ENCODE measurements at regions not wholly inside any gene's neighbourhood (a gene's known extent, or its start where the extent isn't known, plus 50 kb on each side); places are given as distances from the start of the nearest gene placed in this dataset.

GRCh38 chr14:78091361-78091760 lies 78.8 kb upstream of the NRXN3 start:
- Histone ChIP-seq H3K4me2 (ENCODE audit: unreplicated experiment) (no peak overlapping the region), H3K27me3 (replicated peaks; ENCODE audit: insufficient read depth) (no peaks in the 10 kb centered on the region), H2AFZ (no peak overlapping the region), H3K4me3 (no peak overlapping the region), H3F3A (ENCODE audit: insufficient read depth) (no peaks in the 10 kb centered on the region), H3K9ac (no peak overlapping the region), H3K4me1 (ENCODE audit: insufficient read depth) (no peaks in the 10 kb centered on the region), H4K20me1 (ENCODE audit: insufficient read depth) (no peaks in the 10 kb centered on the region), H3K9me2 (ENCODE audit: insufficient read depth) (no peaks in the 10 kb centered on the region), H3K36me3 (ENCODE audit: low read depth) (no peaks in the 10 kb centered on the region), H3K9me3 (ENCODE audit: low read depth) (no peaks in the 10 kb centered on the region), H3K79me2 (ENCODE audit: insufficient read depth) (no peaks in the 10 kb centered on the region), H3K27ac (no peak overlapping the region)
- WGBS, 2 experiments (ENCODE audit: low coverage in 1 of 2, low lambda C conversion rate in 2 of 2, missing lambda C conversion rate in 2 of 2), result 6 to 13% methylated on average over 5 of the region's 5 CpGs
- TF ChIP-seq EZH2phosphoT487 (IDR thresholded peaks at IDR 0.05; ENCODE audit: insufficient read depth, low read depth), result no peak
- no peak for TF ChIP-seq EZH2 (IDR thresholded peaks at IDR 0.05; ENCODE audit: insufficient read depth, poor library complexity, severe bottlenecking)
- DNase-seq, result no peak
- in situ Hi-C loops (cut with MboI), result no loop called here

GRCh38 chr14:78092040-78092439 lies 78.1 kb upstream of the NRXN3 start:
- no peak for DNase-seq
- H3K27ac ChIP-seq, result no peak overlapping the region
- no peaks in the 10 kb centered on the region for H3K9me3 ChIP-seq (ENCODE audit: low read depth)
- no peak overlapping the region for H3K9ac ChIP-seq
- in situ Hi-C loops (cut with MboI), result no loop called here
- no peaks in the 10 kb centered on the region for H3K36me3 ChIP-seq (ENCODE audit: low read depth)
- no peak for TF ChIP-seq EZH2phosphoT487 (IDR thresholded peaks at IDR 0.05; ENCODE audit: insufficient read depth, low read depth)
- TF ChIP-seq EZH2 (IDR thresholded peaks at IDR 0.05; ENCODE audit: insufficient read depth, poor library complexity, severe bottlenecking), result no peak
- no peaks in the 10 kb centered on the region for H4K20me1 ChIP-seq (ENCODE audit: insufficient read depth)
- no peaks in the 10 kb centered on the region for H3K79me2 ChIP-seq (ENCODE audit: insufficient read depth)
- H3K4me3 ChIP-seq, result no peak overlapping the region
- 25 to 31% methylated on average over 7 of the region's 7 CpGs for WGBS, 2 experiments (ENCODE audit: low coverage in 1 of 2, low lambda C conversion rate in 2 of 2, missing lambda C conversion rate in 2 of 2)
- no peaks in the 10 kb centered on the region for H3F3A ChIP-seq (ENCODE audit: insufficient read depth)
- H3K27me3 ChIP-seq (replicated peaks; ENCODE audit: insufficient read depth), result no peaks in the 10 kb centered on the region
- no peak overlapping the region for H3K4me2 ChIP-seq (ENCODE audit: unreplicated experiment)
- H3K9me2 ChIP-seq (ENCODE audit: insufficient read depth), result no peaks in the 10 kb centered on the region
- no peak overlapping the region for H2AFZ ChIP-seq
- H3K4me1 ChIP-seq (ENCODE audit: insufficient read depth), result no peaks in the 10 kb centered on the region

GRCh38 chr14:78103271-78103670 lies 66.9 kb upstream of the NRXN3 start:
- Histone ChIP-seq H3K27me3 (replicated peaks; ENCODE audit: insufficient read depth) (no peaks in the 10 kb centered on the region), H3K4me3 (no peak overlapping the region), H3F3A (ENCODE audit: insufficient read depth) (no peaks in the 10 kb centered on the region), H3K4me2 (ENCODE audit: unreplicated experiment) (no peak overlapping the region), H3K79me2 (ENCODE audit: insufficient read depth) (no peaks in the 10 kb centered on the region), H3K9ac (no peak overlapping the region), H3K9me2 (ENCODE audit: insufficient read depth) (no peaks in the 10 kb centered on the region), H4K20me1 (ENCODE audit: insufficient read depth) (no peaks in the 10 kb centered on the region), H2AFZ (no peak overlapping the region), H3K9me3 (ENCODE audit: low read depth) (no peaks in the 10 kb centered on the region), H3K27ac (no peak overlapping the region), H3K4me1 (ENCODE audit: insufficient read depth) (no peaks in the 10 kb centered on the region), H3K36me3 (ENCODE audit: low read depth) (no peaks in the 10 kb centered on the region)
- TF ChIP-seq EZH2phosphoT487 (IDR thresholded peaks at IDR 0.05; ENCODE audit: insufficient read depth, low read depth) (no peak), EZH2 (IDR thresholded peaks at IDR 0.05; ENCODE audit: insufficient read depth, poor library complexity, severe bottlenecking) (no peak)
- DNase-seq, result no peak
- in situ Hi-C loops (cut with MboI), result no loop called here
- WGBS, 2 experiments (ENCODE audit: low coverage in 1 of 2, low lambda C conversion rate in 2 of 2, missing lambda C conversion rate in 2 of 2), result 11 to 17% methylated on average over 3 of the region's 3 CpGs

- no peaks in the 10 kb centered on the region for H3K9me3 ChIP-seq (ENCODE audit: low read depth)
- no peak overlapping the region for H2AFZ ChIP-seq
- no peak for TF ChIP-seq EZH2 (IDR thresholded peaks at IDR 0.05; ENCODE audit: insufficient read depth, poor library complexity, severe bottlenecking)
- no peak for TF ChIP-seq EZH2phosphoT487 (IDR thresholded peaks at IDR 0.05; ENCODE audit: insufficient read depth, low read depth)
- no peaks in the 10 kb centered on the region for H4K20me1 ChIP-seq (ENCODE audit: insufficient read depth)
- no peak overlapping the region for H3K4me3 ChIP-seq
- H3K4me2 ChIP-seq (ENCODE audit: unreplicated experiment), result no peak overlapping the region
- H3K4me1 ChIP-seq (ENCODE audit: insufficient read depth), result no peaks in the 10 kb centered on the region
- DNase-seq, result no peak
- no peaks in the 10 kb centered on the region for H3K79me2 ChIP-seq (ENCODE audit: insufficient read depth)
- no peak overlapping the region for H3K27ac ChIP-seq
- no peaks in the 10 kb centered on the region for H3K27me3 ChIP-seq (replicated peaks; ENCODE audit: insufficient read depth)
- no peaks in the 10 kb centered on the region for H3F3A ChIP-seq (ENCODE audit: insufficient read depth)
- in situ Hi-C loops (cut with MboI), result no loop called here
- no peak overlapping the region for H3K9ac ChIP-seq
- no peaks in the 10 kb centered on the region for H3K9me2 ChIP-seq (ENCODE audit: insufficient read depth)
- H3K36me3 ChIP-seq (ENCODE audit: low read depth), result no peaks in the 10 kb centered on the region
- WGBS, 2 experiments (ENCODE audit: low coverage in 1 of 2, low lambda C conversion rate in 2 of 2, missing lambda C conversion rate in 2 of 2), result 7 to 18% methylated on average over 7 of the region's 7 CpGs
These were observed 66.0 kb upstream of the NRXN3 start for GRCh38 chr14:78104160-78104559.

GRCh38 chr14:78104655-78105054 lies 65.5 kb upstream of the NRXN3 start:
- Histone ChIP-seq H3K4me2 (ENCODE audit: unreplicated experiment) (no peak overlapping the region), H3K9ac (no peak overlapping the region), H3K27me3 (replicated peaks; ENCODE audit: insufficient read depth) (no peaks in the 10 kb centered on the region), H3K36me3 (ENCODE audit: low read depth) (no peaks in the 10 kb centered on the region), H2AFZ (no peak overlapping the region), H3K4me3 (no peak overlapping the region), H4K20me1 (ENCODE audit: insufficient read depth) (no peaks in the 10 kb centered on the region), H3K79me2 (ENCODE audit: insufficient read depth) (no peaks in the 10 kb centered on the region), H3K9me3 (ENCODE audit: low read depth) (no peaks in the 10 kb centered on the region), H3K9me2 (ENCODE audit: insufficient read depth) (no peaks in the 10 kb centered on the region), H3K27ac (no peak overlapping the region), H3F3A (ENCODE audit: insufficient read depth) (no peaks in the 10 kb centered on the region), H3K4me1 (ENCODE audit: insufficient read depth) (no peaks in the 10 kb centered on the region)
- DNase-seq, result no peak
- in situ Hi-C loops (cut with MboI), result no loop called here
- 0% methylated on average over 1 of the region's 1 CpG for WGBS, 2 experiments (ENCODE audit: low coverage in 1 of 2, low lambda C conversion rate in 2 of 2, missing lambda C conversion rate in 2 of 2)
- TF ChIP-seq EZH2 (IDR thresholded peaks at IDR 0.05; ENCODE audit: insufficient read depth, poor library complexity, severe bottlenecking) (no peak), EZH2phosphoT487 (IDR thresholded peaks at IDR 0.05; ENCODE audit: insufficient read depth, low read depth) (no peak)
